NK-92 (cell line): ENCODE measurements at regions not wholly inside any gene's neighbourhood (a gene's known extent, or its start where the extent isn't known, plus 50 kb on each side); places are given as distances from the start of the nearest gene placed in this dataset.
"Not testable (repeated sequence)": the region's sequence is repeated elsewhere in the genome, so short reads cannot be mapped to it uniquely, and the experiment has no call there.

Source experiments
- DNase-seq: peaks from one replicate; lab custom pipeline; 2025; ENCODE audit not compliant: unreplicated experiment; lab: John Stamatoyannopoulos, UW

DNA sequence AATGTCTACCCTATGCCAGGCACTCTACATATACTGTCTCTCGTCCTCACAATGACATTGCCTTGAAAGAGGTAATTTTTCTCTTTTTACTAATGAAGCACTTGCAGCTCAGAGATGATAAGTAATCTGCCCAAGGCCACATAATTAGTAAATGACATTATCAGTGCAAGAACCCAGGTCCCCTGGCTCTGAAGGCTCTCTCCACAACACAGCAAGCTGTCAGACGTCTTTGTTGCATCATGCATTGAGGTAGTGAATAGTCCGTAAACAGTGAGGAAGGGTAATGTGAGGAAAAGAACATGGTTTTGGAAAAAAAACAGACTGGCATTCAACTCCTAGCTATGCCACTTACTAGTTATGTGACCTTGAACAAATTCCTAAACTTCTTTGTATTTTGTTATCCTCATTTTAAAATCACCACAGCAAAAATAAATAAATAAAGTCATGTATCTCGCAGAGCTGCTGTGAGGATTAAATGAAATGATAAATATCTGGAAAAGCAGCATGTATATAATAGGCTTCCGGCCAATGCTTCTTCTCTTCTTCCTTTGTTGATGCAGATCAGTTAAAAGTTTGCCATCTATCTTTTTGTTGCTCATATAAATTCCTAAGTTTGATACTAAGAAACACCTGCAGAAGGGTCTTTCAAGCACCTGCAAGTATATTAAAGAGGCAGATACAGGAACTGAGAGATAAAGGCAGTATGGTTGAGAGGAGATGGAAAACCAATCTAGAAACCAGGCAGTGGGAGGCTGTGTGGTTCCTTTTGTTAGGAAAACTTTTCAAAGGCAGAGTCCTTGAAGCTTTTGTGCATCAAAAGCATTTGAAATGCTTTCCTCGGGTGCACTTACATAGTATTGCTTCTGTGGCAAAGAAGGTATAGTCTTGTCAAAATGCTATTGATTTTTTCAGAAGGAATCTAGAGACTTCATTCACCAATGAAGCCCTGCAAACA is 82.8 kb downstream of the BTG1 start:
- DNase-seq: no peak

DNA sequence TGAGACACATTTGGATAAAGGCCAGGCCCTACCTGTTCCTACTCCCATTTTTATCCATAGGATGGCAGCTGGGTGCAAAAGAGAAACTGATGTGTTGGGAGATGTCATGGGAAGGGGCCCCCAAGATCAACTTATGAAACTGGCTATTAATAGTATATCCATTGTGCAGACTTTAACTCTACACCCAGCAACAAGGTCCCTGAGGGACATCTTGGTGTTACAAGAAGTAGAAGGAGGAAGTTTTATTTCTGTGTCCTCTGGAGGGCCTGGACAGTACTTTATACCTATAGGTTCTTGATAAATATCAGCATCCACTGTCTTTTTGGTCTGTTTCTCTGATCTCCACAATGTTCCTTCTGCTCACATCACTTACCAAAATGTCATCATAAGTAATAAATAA is 84.6 kb downstream of the BTG1 start:
- no peak for DNase-seq

DNA sequence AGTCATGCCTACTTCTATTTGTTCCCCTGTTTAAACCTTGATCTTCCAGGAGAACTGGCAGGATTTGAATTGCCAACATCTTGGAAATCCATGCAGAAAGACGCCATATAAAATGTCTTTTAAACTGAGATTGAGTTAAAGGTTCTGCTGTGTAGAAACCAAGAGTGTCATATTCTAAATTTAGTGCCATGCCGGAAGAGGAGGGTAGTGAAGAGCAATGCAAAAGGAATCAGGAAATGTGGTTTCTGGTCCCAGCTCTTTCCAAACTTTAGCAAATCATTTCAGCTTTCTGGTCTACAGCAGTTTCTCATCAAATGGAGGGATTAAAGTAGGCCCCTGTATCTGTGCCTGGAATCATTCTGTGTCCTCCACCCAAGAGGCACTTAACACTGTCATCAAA is 85.7 kb downstream of the BTG1 start:
- DNase-seq: no peak

DNA sequence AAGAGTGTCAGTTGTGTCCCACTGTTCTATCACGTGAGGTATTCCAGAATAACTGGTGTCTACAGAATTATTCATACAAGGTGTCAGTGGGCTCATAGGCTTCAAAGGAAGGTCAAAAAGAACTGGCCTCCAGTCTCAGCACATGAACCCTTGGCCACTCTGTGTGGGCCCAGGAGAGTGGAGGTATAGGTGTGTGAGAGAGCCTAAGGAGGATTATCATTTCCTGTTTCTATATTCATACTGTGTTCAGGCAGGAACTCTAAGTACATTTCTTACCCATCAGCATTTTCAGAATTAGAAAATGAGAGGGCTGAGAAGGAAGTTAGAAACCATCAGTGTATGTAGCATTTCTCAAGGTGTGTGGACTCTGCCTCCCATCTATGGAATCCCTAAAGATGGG is 87.0 kb downstream of the BTG1 start:
- no peak for DNase-seq

DNA sequence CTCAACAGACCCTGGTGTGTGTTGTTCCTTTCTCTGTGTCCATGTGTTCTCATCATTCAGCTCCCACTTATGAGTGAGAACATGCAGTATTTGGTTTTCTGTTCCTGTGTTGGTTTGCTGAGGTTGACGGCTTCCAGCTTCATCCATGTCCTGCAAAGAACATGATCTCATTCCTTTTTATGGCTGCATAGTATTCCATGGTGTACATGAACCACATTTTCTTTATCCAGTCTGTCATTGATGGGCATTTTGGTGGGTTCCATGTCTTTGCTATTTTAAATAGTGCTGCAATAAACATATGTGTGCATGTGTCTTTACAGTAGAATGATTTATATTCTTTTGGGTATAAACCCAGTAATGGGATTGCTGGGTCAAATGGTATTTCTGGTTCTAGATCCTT is 88.9 kb downstream of the BTG1 start:
- not testable (repeated sequence) for DNase-seq

DNA sequence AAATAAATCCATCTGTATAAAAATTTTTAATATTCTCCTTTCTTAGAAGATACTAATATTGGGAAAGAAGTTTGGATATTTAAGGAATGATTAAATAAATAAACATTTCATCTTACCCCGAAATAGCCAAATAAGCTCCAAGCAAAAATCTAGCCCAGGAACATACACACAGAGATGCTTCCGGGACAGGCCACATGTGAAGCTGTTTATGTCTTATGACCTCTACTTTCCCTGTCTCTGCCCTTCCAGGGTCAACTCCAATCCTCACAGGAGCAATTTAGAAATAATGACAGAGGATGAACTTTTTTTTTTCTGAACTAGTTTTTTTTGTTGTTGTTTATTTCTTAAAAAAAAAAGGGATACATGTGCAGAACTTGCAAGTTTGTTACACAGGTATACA is 89.4 kb downstream of the BTG1 start:
- DNase-seq: no peak

DNA sequence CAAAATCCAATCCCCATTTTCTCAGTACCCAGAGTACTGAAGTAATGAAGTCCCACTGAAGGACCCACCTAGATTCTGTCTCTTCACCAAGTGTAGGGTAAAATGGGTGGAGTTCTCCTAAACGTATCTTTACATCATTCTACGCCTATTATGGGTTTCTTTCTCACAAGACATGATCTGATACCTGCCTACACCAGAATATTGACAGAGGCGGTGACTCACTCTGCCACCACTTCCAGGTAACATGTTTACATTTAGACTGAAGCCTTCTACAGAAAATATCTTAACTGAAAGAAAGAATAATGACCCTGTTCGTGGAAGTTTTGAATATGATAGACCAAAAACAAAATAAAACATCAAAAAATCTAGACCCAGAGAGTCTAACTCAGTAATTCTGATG is 89.8 kb downstream of the BTG1 start:
- no peak for DNase-seq

DNA sequence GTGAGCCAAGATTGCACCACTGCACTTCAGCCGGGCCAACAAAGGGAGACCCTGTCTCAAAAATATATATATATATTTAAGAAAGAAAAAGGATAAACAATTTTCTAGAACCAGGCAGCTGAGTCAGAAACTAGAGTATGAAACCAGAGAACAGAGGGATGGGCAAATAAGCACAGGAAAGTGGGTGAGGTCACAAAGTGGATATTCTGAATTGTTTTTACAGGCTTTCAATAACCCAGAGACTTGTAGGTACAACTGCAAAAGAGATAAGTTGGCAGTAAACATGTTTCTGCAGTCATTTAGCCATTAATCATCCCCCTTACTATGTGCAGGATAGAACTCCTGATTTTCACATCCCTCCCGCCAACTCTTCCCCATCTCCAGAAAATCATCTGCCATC is 94.2 kb downstream of the BTG1 start:
- DNase-seq: no peak

DNA sequence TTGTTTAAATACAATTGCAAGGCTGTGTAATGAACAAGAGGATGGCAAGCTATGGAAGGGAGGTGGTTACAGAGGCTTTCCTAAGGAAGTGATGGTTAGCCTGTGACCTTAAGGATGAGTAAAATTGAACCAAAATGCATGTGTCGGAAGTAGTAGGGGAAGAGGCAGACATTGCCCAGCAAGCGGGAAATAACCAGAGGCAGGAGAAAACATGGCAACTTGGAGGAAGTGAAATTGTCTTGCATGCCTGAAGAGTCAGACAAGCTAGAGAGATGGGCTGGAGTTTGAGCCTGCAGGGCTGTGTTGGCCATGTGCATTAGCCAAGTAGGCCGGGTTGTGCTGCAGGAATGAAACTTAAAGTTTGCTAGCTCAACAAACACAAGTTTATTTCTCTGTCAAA is 96.2 kb downstream of the BTG1 start:
- no peak for DNase-seq

DNA sequence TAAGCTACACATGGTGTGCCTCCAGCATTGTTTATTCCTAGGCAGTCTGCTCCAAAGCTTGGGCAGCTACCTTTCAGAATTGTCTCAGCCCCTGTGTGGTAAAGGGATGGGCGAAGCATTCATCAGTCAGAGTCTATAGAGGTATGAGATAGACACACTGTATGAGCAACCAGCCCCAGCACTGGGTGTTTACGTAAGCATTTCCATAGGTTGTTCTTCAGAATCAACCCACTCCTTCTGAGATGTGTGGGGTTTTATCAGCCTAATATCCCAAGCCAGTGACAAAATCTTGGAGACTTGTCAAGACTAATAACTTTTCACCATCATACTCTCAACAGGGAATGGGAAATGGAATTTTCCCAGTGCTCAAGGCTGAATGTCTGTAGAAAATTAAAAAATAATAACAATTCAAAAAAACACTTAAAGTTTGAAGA is 98.2 kb downstream of the BTG1 start:
- no peak for DNase-seq

DNA sequence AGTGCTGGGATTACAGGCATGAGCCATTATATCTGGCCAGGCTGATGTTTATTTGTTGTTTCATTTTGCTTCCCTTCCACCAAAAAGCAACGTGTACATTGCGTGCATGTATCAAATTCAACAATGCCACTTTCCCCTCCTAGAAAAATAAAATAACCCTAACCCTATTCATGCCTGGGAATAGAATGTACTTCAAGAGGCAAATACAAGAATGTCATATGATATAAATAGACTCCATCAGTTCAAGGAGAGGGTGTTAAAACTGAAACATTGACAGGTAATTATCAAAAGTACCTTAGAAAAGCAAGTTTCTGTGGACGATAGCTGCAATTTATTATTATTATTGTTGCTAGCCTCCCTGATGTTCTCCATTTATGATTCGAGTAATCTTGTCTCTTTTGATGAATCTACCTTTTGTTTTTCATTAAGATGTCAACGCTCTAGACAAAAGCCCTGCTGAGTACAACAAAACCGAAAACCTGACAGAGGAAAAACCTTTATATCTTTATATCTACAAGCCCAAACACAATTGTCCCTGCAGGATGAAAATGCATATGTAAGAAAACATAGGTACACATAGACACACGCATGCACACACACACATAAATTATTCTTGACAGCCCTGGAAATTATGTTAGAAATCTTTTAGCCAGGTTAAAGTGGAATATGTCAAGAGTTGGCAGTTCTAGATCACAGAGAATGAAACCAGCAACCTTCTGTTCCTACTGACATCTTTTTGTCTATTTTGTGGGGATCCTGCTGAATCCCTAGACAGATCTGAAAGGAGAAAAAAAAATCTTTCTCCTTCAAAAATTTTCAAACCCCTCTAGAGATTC is 98.9 kb downstream of the BTG1 start:
- no peak for DNase-seq

DNA sequence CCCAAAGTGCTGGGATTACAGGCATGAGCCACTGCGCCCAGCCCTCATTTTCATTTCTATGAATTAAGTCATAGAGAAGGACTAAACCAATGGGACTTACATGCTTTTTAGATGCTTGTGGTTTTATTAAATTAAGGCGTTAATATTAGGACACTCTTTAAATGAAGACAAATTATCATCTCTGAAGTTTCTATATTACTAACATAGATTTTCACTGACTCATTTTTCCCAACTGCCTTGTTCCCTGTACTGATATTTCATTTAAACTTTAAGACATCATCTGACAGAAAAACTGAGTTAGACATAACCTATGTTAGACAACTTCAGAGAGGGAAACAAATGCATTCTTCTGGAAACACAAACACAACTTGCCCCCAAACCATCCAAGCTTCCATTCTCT is 99.8 kb downstream of the BTG1 start:
- DNase-seq: no peak

DNA sequence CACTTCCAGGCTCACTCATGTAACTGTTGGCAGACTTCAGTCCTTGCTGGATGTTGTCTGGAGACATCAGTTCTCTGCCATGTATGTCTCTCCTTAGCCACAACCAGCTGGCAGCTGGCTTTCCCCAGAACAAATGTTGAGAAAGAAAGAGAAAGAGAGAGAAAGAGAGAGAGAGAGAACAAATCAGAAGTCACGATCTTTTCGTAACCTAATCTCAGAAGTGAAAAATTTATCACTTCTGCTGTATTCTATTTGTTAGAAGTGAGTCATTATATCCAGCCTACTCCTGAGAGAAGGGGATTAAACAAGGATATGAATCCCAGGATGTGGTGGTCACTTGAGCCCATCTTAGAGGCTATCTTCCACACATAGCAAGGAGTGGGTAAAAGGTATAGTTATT is 101.2 kb downstream of the BTG1 start:
- DNase-seq: no peak

DNA sequence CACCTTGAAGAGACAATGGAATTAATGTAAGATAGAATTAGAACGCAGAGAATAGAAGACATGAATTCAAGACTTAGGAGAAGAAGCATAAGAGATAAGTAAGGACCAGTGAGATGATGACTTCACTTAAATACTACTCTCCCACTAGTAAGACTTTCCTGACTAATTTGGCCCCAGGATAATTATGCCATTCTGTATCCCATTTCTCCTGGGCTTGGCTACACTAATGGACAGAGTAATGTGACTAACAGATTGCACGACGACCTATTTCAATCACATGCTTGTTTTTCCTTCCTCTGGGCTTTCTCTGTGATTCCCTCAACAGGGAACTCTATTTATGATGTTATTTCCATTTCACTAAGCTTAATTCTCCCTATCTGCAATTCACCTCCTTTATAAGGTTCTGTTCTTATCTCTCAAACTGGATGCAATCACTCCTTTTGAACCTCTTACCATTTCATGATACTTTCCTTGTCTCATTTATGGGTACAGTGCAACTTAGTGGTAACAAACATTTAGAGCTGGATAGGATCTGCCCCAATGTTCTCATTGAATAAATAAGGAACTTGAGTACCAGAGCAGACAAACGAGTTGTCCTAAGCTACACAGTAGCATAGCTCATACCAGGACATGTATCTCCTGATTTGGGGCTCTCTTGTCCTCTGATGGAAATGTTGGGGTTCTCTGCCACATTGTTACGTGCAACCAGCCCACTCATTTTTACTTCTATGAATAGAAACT is 102.7 kb downstream of the BTG1 start:
- no peak for DNase-seq

DNA sequence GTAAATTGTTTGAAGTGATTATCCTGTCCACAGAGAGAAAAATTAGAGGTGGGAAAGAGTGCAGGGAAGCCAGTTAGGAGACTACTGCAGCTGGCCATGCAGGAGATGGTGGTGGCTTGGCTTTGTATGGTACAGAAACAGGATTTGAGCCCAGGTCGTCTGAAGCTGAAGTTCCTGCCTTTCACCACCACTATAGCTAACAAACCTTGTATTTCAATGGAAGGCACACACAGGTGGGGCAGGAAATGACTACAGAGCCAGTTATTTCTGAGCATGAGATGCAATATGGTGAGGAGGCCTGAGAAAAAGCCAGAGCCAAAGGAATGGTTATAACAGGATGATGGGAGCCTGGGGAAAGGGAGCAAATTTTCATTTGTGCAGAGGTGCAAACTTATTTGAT is 103.9 kb downstream of the BTG1 start:
- no peak for DNase-seq

DNA sequence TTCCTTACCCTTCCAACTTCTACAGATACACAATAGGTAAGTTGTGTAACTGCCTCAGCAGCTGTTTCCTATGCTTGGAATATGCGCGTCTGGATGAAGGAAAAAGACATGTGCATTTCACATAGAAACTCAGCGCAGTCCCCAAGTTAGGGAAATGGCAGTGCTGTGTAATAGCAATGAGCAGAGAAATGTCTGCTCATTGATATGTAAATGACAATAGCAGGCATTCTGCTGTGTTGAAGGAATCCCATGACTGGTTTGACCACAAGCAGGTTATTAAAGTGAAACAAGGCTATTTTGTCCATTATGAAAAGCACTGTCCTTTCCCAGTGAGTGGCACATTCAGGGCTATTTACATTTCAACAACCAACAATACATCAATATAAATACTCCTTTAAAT is 106.6 kb downstream of the BTG1 start:
- no peak for DNase-seq

DNA sequence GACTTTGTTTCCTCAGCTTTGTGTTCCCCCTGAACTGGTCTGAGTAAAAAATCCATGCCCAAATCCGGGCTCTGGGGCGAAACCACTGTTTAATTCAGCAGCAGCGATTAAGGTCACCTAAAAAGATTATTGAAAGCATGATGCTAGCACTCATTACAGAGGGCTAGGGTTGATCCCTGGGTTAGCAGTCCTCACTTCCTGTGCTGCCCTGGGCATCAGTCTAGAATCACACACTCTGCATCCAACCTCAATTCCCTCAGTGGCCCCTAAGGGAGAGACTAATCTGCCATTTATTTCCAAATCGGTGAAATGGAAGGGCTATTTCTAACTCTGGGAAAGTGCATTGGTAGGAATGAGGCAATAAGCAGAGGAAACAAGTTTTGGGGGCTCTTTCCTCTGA is 107.2 kb downstream of the BTG1 start:
- no peak for DNase-seq

DNA sequence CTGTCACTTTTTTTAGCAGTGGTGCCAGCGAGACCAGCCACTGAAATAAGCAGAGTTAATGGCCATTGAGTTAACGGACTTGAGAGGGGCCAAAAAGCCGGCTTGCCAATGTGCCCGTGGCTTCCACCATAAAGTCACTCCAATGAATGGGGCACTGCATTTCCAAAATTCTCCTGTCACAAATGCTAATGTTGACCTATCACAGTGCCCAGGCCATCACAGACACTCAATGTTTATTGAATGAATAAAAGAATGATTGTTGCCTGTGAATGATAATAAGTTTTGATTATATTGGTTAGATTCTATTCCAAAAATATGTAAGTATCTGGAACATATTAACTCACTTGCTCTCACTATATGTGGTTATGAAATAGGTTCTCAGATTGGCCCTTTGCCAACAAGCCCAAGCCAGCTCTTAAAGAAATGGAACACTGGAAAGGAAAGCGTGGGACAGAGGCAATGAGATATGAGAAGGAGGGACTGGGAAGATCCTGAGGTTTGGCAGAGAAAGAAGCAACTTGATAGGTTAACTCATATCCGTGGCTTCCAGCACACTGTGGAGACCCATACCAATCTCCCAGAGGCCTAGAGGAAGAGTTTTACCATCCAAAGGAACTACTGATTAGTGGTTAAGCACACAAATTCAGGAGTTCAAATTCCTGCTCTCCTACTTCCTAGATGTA is 108.7 kb downstream of the BTG1 start:
- DNase-seq: no peak

DNA sequence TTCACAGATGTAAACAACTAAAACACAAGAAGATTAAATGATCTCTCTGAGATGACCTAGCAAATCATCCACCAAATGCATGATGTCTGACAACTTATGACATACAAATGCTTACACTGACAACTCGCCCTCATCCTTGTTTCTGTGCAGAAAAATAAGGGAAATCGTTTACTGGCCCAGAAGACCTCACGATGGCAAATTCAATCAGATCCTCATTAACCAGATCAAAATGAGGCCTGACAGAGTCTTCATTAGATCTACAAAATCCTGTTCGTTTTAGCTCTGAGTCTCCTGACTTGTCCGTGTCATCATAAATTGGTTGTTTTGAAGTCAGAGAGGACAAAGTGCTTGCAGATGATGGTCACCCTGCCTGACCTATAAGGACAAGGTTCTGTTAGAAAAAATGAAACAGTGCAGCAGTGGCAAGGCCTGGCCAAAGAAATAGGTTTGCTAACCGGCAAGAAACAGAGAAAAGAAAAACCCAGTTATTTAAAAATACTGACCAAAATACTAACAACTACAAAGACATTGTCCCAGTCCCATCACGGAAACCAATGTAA is 109.5 kb downstream of the BTG1 start:
- no peak for DNase-seq

DNA sequence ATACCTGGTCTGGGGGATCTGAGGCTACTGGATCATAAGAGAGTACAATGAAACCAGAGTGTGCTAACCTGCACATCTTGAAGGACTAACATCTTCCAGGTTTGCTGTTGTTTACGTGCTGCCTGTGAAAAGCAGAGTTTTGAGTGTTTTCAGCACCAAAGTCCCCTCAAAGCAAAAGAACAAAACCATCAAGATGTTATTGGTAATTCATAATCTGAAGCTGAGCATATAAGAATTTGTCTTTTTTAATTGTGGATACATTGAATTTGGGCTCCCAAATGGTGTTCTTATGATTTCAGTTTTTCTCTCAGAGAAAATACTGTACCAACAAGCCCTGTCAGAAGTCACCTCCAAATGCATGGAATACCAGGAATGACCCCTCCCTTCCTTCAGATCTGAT is 110.2 kb downstream of the BTG1 start:
- DNase-seq: no peak
